ENCODE measurements at regions not wholly inside any gene's neighbourhood (a gene's known extent, or its start where the extent isn't known, plus 50 kb on each side); places are given as distances from the start of the nearest gene placed in this dataset.
"Not testable (repeated sequence)": the region's sequence is repeated elsewhere in the genome, so short reads cannot be mapped to it uniquely, and the experiment has no call there.

DNA sequence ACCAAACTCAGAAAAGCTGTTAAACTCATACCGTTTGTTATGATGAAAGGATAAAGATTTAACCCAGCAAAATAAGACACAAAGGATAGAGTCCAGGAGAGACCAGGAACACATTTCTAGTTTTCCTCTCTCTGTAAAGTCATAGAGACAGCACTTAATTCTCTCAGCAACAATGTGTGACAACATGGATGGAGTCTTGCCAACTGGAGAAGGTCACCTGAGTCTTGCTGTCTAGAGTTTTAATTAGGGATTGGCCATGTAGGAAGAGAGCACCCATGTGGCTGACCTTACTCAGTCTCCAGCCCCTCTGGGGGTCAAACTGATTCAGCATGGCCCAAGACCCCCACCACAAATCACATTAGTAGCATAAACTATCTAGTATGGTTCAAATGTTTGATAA is 151.0 kb upstream of the ATF7IP start:
- no peak for TF ChIP-seq CTCF (IDR thresholded peaks at IDR 0.05; ENCODE audit: insufficient read depth, low read depth, low read length)
- H3K4me3 ChIP-seq (ENCODE audit: low read depth, low read length) = no peak overlapping the region
- DNase-seq (ENCODE audit: low read depth) = no peak

DNA sequence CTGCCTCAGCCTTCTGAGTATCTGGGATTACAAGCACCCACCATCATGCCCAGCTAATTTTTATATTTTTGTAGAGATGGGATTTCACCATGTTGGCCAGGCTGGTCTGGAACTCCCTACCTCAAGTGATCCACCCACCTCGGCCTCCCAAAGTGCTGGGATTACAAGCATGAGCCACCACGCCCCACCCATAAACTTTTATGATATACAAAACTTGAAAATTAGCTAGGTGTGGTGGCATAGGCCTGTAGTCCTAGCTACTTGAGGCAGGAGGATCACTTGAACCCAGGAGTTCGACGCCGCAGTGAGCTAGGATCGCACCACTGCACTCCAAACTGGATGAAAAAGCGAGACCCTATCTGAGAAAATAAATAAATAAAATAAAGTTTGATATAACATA is 149.5 kb upstream of the ATF7IP start:
- H3K4me3 ChIP-seq (ENCODE audit: low read depth, low read length) = not testable (repeated sequence)

DNA sequence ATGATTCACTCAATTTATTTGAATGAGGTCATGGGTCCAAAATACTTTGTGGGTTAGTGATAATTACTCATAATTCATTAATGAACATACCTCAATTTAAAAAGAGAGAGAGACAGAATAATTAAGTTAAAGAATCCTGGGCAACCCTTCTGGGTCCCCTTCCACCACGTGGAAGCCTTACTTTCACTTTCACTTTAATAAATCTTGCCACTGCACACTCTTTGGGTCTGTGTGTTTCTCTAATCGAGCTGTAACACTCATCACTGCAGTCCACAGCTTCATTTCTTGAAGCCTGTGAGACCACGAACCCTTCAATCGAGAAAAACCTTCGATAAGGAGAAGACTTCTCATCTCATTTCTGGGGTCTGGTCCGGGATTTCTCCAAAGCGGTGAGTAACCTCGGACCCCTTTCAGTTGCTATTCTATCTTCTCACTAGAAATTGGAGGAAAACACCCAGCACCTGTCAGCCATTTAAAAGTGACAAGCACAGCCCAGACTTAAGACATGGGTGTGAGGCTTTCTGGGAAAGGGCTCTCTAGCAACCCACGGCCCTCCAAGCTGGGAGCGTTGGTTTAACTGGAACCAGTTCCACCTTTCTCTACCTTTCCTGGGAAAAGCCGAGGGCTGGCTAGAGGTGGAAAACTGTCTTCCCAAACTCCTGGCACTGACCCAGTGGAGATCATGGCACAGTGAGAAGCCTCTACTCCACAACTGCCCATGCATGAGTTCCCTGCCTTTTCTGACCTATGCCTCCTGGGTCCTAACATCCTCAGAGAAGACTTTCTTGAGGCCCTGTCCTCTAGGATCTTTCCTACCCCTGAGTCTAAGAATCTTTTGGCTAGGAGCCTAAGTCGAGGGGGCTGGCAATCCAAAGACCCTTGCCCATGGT is 148.8 kb upstream of the ATF7IP start:
- peak; percentile 38 for DNase-seq (ENCODE audit: low read depth)
- H3K4me3 ChIP-seq (ENCODE audit: low read depth, low read length) = peak overlapping the region; percentile 15
- TF ChIP-seq CTCF (IDR thresholded peaks at IDR 0.05; ENCODE audit: insufficient read depth, low read depth, low read length) = no peak

More for the DNA sequence above, 149.5 kb upstream of the ATF7IP start:
- not testable (repeated sequence) for DNase-seq (ENCODE audit: low read depth)

DNA sequence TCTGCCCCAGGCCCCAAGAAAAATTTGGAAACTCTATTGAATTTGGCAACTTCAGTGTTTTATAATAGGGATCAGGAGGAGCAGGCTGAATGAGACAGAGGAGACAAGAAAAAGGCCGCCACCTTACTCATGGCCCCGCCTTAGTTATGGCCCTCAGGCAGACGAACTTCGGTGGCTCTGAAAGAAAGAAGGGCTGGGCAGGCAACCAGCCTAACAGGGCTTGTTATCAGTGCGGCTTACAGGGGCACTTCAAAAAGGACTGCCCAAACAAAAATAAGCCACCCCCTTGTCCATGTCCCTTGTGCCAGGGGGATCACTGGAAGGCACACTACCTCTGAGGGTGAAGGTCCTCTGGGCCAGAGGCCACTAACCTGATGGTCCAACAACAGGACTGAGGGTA is 146.3 kb upstream of the ATF7IP start:
- no peak for DNase-seq (ENCODE audit: low read depth)
- TF ChIP-seq CTCF (IDR thresholded peaks at IDR 0.05; ENCODE audit: insufficient read depth, low read depth, low read length) = no peak
- no peak overlapping the region for H3K4me3 ChIP-seq (ENCODE audit: low read depth, low read length)

- H3K4me3 ChIP-seq (ENCODE audit: low read depth, low read length); DNase-seq (ENCODE audit: low read depth): not testable (repeated sequence)
Observed at GRCh38 chr12:14219670-14220069, 145.8 kb upstream of the ATF7IP start.

GRCh38 chr12:14225064-14225463 is 140.4 kb upstream of the ATF7IP start:
- no peak for DNase-seq (ENCODE audit: low read depth)
- no peak for TF ChIP-seq CTCF (IDR thresholded peaks at IDR 0.05; ENCODE audit: insufficient read depth, low read depth, low read length)
- no peak overlapping the region for H3K4me3 ChIP-seq (ENCODE audit: low read depth, low read length)

GRCh38 chr12:14235176-14235575 is 130.3 kb upstream of the ATF7IP start:
- H3K4me3 ChIP-seq (ENCODE audit: low read depth, low read length); DNase-seq (ENCODE audit: low read depth): not testable (repeated sequence)

GRCh38 chr12:14236641-14237040 is 128.8 kb upstream of the ATF7IP start:
- not testable (repeated sequence) for DNase-seq (ENCODE audit: low read depth); H3K4me3 ChIP-seq (ENCODE audit: low read depth, low read length)

DNA sequence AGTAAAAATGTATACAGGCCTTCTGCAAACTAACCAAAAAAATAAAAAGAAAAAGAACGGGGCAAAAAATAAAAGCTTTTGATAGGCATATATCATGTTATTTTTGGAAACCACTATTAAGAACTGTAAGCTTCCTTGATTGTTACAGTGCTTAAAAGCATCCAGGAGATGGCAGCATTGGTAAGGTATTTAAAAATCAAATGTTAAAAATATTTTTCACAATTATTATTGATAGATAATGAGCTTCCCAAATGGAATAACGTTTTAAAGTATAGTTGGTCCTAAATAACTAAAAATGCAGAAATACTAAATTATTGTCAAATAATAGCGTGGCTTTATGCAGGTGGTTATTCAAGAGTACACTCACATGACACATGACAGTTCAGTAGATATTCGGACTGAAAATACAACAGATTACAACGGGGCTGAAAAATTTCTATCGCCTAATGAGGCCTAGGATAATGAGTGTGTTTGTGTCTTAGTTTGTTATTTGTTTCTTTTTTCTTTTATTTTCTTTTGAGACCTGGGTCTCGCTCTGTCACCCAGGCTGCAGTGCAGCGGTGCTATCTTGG is 127.2 kb upstream of the ATF7IP start:
- peak; percentile 62 for DNase-seq (ENCODE audit: low read depth)
- TF ChIP-seq CTCF (IDR thresholded peaks at IDR 0.05; ENCODE audit: insufficient read depth, low read depth, low read length) = peak; percentile 56
- H3K4me3 ChIP-seq (ENCODE audit: low read depth, low read length) = no peak overlapping the region
